GM12892 (cell line): ENCODE measurements at regions not wholly inside any gene's neighbourhood (a gene's known extent, or its start where the extent isn't known, plus 50 kb on each side); places are given as distances from the start of the nearest gene placed in this dataset.

ENCODE experiments used
- POLR2A ChIP-seq: IDR thresholded peaks from 2 replicates; pipeline ENCODE4 v1.6.1; 2011; ENCODE audit warnings: low read depth, low read length, control low read depth
- POLR2AphosphoS5 ChIP-seq: IDR thresholded peaks from 2 replicates; pipeline ENCODE4 v1.6.1; 2011; ENCODE audit warnings: low read depth, low read length, control low read depth

DNA sequence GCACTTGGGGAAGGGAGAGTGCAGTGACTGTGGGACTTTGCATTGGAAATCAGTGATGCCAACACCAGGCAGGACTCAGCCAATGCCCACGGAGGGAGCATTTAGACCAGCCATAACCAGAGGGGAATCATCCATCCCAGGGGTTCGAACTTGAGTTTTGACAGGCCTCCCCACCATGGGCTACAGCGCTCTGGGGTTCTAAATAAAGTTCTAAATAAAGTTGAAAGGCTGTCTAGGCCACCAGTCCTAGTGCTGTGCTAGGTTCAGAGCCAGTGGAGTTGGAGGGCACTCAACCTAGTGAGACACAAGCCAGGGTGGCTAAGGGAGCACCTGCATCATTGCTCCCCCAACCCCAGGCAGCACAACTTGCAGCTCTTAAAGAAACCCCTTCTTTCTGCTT, 82.0 kb upstream of the SLC38A4 start:
- TF ChIP-seq POLR2A: no peak
- no peak for TF ChIP-seq POLR2AphosphoS5
